DMS53 (cell line): ENCODE measurements at regions not wholly inside any gene's neighbourhood (a gene's known extent, or its start where the extent isn't known, plus 50 kb on each side); places are given as distances from the start of the nearest gene placed in this dataset.

Source experiments
- DNase-seq: peaks from one replicate; lab custom pipeline; 2025; lab: John Stamatoyannopoulos, UW

- DNase-seq = no peak
These were observed 80.9 kb upstream of the SPATA31D4 start for GRCh38 chr9:81847181-81847915.

DNA sequence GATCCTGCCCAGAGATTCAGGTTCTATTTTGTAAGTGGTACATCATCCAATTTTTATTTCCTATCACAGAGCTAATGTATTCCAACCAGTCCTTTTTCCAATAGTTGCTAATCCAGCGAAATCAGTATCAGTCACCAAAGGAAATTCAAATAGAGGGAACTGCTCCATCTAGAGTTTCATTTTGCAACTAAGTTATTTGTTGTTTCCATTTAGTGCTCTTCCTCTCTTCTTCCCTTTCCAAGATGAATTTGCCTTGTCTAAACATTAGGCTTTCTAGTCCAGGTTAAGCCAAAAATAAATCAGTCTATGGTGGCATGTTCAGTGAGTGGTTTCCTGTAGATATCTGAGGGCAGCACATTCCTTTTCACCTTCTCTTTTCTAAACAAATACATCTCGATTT is 79.8 kb upstream of the SPATA31D4 start:
- peak; percentile 32 for DNase-seq

- no peak for DNase-seq
These were observed 78.5 kb upstream of the SPATA31D4 start for GRCh38 chr9:81849631-81850259.

- no peak for DNase-seq
These were observed 77.5 kb upstream of the SPATA31D4 start for GRCh38 chr9:81850724-81851123.

GRCh38 chr9:81851340-81851739 is 76.9 kb upstream of the SPATA31D4 start:
- no peak for DNase-seq

DNA sequence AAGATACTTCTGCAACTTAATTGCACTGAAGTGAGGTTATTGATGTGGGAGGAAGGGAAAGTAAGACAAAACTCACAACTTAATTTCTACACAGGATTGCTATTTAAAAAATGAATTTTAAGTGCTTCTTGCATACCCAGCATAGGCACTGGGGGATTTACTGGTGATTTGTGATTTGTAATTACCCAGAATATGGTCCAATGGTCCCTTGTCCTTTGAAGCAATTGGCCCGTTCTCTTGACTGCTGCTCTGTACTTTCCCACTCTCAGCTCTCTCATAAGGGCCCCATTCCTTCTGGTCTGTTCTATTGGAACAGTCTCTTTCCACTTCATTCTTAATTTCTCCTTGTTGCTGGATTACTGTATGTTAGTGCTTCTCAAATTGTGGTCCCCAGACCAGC is 75.4 kb upstream of the SPATA31D4 start:
- no peak for DNase-seq

- DNase-seq = no peak
These were observed 72.7 kb upstream of the SPATA31D4 start for GRCh38 chr9:81855538-81855937.

- DNase-seq = no peak
These were observed 69.4 kb upstream of the SPATA31D4 start for GRCh38 chr9:81858657-81859430.

GRCh38 chr9:81860581-81860980 is 67.6 kb upstream of the SPATA31D4 start:
- DNase-seq = no peak

DNA sequence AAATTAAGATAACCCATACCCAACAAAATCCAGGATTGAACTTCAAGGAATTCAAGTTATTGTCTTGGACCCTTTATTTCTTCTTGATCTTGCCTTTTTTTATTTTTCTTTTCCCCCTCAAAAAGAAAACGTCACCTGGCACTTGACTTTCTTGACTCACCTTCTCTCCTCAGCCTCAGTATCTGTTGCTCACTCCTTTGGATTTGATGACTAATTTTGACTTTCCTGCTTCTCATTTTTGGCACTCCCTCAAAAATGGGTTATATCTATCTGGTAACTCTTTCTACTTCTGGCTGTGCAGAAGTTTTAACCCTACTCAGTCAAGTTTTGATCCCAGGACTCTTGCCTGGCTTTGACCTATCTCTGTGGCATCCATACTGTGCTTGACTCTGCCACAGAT is 66.6 kb upstream of the SPATA31D4 start:
- DNase-seq = no peak

DNA sequence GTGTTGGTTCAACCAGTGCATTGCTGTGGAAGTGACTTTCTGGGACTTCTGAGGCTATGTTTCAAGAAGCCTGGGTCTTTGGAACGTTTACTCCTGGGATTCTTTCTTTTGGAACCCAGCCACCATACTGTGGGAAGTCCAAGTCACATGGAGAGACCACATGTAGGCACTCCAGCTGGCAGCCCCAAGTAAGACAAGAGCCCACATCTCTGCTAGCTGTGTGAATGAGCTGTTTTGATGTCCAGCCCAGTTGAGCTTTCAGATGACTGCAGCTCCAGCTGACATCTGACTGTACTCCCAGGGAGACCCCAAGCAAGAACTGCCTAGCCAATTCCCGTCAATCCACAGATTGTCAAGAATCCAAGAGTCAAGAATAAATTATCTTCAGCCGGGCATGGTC is 60.1 kb upstream of the SPATA31D4 start:
- DNase-seq = no peak

DNA sequence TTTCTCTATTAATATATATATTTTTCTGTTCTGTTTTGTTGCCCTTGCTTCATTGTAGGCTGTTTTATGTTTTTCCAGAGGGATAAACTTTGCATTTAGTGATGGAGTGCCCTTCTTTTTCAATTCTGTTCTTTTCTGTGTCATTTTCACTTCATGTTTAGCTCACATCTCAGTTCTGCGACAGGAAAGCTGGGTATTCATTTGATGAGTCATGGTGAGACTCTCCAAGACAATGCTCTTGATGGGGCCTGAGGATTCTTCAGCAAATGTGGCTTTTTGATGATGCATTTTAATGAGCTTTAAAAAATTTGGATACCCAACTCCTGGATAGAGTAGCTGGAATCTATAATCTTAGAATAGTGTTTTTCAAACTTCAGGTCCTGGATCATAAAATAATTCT is 56.5 kb upstream of the SPATA31D4 start:
- DNase-seq = peak; percentile 36

- DNase-seq = no peak
These were observed 54.0 kb upstream of the SPATA31D4 start for GRCh38 chr9:81874250-81874649.

- no peak for DNase-seq
These were observed 53.3 kb upstream of the SPATA31D4 start for GRCh38 chr9:81874931-81875330.

DNA sequence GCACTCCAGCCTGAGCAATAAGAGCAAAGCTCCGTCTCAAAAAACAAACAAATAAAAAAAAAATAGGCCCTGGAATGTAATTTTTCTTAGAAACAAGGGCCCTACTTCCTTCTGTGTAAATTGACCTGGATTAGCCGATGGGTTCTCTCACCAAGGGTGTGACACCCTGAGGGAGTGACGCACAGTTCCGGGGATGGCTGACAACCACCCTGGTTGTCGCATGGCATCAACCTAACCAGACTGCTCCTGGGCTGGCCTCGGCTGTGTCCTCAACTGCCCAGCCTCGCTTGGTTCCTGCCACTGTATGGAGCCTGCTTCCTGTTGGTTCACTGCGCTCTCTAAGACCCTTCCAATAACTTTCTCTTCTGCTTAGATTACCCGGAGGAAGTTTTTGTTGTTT is 51.2 kb upstream of the SPATA31D4 start:
- no peak for DNase-seq
